LoVo (cell line): ENCODE measurements at regions not wholly inside any gene's neighbourhood (a gene's known extent, or its start where the extent isn't known, plus 50 kb on each side); places are given as distances from the start of the nearest gene placed in this dataset.
"Not testable (repeated sequence)": the region's sequence is repeated elsewhere in the genome, so short reads cannot be mapped to it uniquely, and the experiment has no call there.

Experiments
- DNase-seq: peaks from one replicate; pipeline ENCODE4 v3.0.0-alpha.2; 2016; ENCODE audit warnings: low spot score

DNA sequence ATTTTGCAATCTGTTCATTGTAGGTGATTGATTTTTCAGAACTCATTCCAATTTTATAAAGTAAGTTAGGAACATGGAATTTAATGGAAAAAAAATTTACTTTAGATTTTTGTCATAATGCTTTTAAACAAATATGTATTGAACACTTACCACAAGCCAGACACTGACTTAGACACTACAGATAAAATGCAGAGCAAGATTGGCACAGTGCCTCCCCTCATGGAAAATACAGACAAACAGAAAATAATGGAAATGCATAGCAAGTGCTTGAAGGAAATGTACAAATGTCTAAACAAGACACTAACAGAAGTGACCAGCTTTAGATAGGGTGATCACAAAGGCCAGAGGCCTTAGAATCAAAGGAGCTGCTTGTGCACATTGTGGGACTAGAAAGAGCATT is 260.5 kb upstream of the ADGRL2 start:
- DNase-seq = no peak

DNA sequence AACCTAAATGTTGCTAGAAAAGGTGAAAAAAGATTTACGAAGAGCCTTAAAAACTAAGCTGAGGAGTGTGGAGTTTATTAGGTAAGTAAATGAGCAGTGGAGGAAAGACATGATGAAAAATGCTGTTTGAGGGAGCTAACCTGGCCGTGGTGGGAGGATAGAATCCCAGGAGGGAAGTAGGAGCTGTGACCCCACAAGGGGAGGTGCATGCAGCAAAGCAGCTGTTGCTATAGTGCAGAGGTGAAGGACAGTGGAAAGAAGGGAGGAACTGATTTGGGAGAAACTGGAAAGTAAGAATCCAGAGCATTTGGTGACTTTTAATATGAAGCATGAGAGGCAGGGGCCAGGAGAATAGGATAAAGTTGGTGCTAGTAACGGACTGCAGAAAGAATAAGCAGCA is 271.7 kb upstream of the ADGRL2 start:
- DNase-seq = no peak

DNA sequence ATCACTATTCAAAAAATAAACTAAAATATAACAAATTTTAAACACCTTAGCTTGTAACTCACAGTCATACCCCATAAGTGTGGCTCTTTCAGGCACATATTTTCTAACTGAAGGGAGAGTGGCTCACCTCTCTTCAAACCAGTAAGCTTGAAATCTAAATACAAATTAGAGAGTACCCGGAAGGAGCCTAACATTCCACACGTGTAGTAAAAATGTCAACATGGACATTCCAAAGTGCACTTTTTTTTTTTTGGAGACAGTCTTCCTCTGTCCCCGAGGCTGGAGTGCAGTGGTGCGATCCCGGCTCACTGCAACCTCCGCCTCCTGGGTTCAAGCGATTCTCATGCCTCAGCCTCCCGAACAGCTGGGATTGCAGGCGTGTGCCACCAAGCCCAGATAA is 275.6 kb upstream of the ADGRL2 start:
- DNase-seq = no peak

DNA sequence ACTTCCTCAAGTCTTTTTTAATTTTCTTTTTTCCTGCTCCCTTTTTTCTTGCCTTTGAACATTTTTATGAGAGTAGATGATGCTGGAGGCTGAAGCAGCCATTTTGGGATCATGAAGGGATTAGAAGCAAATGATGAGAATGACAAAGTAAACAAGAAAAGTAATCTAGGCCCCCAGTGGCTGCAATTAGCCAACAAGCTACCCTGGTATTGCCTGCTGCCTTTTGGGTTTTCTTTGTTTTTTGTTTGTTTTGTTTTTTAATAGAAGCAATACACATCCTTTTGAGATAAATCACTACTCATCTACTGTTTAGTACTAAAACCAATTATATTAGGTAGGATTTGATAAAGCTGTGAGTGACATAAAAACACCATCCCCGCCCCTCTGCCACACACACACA is 280.7 kb upstream of the ADGRL2 start:
- DNase-seq = no peak

DNA sequence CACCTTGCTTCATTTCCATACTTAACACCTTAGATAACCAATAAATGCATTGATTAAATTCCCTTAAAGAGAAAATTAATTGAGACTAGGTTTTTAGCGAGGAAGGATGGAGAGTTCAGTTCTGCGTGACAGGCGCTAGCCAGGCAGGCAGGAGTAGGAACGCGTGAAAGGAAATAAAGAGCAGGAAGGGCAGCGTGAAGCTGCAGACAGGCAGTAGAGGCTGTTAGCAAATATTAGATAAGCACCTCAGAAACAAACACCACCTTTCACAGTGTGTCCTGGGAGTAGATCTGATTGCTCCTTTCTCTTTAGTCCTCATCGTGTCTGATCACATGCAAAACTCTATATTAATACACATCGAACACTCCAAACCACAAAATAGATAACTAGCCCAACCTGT is 282.7 kb upstream of the ADGRL2 start:
- DNase-seq = no peak

DNA sequence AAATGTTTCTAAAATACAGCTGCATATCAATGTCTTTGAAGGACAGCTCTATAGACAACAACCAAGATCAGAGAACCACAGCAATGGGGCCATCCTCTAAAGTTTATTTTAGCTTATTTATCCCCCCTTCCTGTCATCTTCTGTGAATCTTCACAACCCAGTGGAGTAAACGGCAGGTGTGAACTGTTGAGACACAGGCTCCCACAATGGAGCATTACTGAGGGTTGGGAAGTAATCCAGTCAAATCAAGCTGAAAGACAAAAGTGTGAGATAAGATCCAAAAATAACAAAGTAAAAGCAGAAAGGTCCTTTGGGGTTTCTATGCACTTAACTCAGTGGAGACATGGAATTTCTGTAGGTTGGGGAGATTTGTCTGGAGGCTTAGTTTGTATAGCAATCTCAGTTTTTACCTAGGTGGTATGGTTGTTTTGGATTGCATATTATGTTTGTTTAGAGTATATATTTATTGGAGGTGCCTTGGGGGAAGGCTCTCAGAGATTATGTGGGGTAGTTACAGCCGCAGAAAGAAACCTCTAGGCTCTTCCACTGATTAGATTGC is 286.9 kb upstream of the ADGRL2 start:
- DNase-seq = no peak

DNA sequence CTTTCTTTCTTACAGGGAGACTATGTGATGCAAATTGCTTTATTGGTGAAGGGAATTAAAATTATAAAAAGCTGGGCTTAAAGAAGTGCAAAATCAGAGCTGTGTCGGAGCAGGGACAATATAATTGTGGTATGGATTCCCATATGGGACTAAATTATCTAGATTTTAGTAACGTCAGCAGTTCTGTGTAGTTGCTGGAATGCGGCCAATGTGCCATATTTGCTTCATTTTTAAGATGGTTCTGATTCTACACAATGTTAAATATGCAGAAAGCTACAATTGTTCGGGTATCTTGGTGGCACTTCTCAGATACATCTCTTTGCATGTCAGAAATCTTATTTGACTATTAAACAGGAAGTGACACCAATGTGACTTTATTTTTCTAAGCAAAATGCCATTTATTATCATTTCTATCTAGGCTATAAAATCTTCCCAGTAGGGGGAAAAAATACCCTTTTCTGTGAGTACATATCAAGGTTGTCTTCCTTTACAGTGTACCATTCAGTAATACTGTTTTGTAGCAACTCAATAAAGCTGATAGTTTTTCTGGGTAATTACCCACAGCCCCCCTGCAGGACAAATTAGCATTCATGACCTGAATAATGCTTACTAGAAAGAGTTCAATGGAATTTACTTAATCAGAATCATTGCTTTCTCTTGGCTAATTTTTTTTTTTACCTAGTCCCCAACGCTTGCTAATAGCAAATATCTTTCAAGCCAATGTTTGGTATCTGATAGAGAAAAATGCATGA is 288.3 kb upstream of the ADGRL2 start:
- DNase-seq = no peak

DNA sequence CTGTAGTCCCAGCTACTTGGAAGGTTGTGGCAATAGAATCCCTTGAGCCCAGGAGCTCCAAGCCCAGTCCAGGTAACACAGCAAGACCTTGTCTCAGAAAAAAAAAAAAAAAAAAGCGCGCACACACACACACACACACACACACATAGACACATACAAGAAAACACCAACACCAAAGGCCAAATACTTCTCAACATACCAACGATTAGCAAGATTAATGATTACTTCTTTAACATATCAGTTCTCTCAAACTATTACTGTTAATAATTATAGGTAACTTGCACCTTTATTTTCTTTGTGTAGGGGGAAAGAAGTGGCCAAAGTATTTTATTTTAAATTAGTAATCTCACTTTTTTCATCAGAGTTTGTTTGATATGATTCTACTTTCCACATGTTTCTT is 289.5 kb upstream of the ADGRL2 start:
- DNase-seq = no peak

DNA sequence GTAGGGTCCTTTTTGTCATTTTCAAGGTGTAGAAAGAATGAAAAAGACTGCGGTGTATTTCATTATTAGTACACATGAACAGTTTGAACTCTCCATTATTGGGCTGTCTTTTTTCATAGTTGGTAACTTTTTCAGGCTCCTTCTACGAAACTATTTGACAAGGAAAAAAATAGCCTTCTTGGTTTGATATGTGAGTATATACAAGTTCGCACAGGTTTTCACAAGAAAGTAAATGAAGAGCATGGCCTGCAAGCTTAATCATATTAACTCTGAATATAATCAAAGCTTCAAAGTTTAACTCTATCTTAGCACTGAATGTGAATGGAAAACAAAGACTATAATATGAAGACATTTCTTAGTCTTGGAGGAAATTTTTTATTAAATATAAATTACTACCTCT is 290.0 kb upstream of the ADGRL2 start:
- DNase-seq = no peak

DNA sequence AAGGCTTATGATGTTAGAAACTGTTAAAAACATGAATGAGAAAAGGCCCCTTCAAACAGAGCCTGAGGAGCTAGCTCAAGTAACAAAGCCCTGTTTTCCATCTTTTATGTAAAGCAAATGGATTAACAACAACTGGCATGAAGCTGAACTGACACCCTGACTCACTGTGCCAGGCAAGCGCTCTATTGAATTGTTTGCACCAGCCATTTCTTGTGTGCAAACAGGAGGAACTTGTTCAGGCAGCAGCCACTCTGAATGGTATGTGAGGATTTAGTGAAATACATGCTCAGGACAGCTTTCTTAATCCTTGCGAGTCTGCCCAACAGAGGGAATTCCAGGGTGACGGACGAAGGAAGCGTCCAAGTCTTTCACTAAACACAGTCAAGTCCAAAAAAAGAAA is 291.1 kb upstream of the ADGRL2 start:
- no peak for DNase-seq

DNA sequence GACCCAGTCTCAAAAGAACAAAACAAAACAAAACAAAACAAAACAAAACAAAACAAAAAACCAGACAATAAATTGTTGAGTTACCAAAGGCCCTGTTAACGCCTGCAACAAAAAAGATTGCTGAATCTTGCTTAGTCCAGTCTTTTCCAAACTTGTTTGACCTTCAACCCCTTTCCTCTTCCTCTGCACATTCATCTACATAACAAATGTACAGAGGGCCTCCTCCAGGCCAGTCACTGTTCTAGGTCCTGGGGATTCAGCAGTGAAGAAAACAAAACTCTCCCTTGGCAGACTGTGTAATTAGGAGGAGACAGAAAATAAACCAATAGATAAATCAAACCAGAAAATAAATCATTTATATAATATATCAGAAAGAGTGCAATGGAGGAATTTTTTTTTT is 294.0 kb upstream of the ADGRL2 start:
- DNase-seq = no peak

DNA sequence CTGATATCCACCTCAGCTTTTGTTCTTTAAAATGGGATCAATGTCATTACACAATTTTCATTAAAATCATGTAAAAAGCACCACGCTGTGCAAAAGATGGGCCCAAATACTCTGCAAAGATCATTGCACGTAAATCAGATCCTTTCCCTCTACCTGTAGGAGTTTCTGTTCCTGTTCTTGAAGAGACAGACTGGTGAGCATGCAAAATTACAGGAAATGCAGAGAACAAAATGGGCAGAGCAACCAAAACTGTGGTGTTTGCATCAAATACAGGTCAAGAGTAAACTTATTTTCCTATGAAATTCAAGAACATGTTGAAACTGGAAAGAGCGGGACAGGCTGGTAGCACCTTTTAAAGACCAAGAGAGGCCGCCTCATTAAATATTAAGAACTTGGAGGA is 294.9 kb upstream of the ADGRL2 start:
- DNase-seq = no peak

DNA sequence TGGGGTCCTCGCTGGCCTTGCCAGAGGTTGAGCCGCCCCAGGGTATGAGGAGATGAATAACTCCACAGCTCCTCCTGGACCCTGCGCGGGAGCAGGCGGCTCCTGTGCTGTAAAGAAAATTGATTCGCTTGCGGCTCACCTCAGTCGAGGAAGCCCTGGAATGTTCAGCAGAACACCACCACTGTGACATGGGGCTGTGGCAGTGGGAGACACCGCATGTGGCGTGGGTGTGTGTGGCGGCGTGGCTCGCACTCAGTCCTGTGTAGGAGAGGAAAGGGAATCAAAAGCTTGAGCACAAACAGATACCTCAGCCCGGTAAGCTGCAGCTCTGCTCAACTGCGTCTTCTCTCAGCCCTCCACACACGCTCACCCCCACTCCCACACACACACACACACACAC is 295.9 kb upstream of the ADGRL2 start:
- DNase-seq = not testable (repeated sequence)

DNA sequence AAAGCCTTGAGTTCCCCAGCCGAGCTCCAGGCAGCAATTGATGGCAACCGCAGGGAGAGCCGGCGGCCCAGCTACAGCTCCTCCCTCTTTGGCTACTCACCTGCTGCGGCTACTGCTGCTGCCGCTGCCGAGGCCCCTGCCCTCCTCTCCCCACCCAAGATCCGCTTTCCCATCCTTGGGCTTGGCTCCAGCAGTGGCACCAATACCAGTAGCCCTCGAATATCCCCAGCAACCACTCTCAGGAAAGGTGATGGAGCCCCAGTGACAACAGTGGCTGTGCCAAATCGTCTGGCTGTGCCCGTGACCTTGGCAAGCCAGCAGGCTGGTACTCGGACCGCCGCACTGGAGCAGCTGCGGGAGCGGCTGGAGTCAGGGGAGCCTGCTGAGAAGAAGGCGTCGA is 298.0 kb upstream of the ADGRL2 start:
- not testable (repeated sequence) for DNase-seq

DNA sequence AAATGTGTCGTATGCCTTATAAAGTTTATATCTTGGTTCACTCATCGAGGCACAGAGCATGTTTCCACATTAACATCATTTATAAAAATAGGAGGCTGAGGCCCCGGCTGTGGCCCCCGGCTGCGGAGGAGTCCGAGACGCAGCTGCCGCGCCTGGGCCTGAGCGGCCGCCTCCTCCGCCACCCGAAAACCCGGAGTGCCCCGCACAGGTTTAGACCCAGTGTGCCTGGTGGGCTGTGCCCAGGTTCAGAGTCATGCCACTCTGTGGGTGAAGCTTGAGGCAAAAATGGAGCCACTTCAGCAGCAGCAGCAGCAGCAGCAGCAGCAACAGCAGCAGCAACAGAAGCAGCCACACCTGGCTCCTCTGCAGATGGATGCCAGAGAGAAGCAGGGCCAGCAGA is 299.2 kb upstream of the ADGRL2 start:
- DNase-seq = not testable (repeated sequence)

DNA sequence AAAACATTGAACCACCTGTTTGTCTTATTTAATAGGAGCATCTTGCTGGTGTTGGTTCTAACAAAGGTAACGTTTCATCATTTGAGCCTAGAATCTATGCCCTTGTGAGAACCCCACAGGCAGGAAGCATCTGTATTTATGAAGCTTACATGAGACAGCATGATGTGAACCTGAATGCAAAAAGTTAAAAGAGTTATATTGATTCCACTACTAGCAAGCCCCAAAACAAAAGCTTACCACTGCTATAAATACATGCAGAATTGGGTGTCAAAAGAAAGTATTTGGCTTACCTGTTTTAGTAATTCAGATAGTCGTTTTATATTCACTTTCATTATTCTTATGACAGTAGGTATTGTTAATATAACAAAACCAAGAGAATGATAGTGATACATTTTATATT is 301.2 kb upstream of the ADGRL2 start:
- no peak for DNase-seq

DNA sequence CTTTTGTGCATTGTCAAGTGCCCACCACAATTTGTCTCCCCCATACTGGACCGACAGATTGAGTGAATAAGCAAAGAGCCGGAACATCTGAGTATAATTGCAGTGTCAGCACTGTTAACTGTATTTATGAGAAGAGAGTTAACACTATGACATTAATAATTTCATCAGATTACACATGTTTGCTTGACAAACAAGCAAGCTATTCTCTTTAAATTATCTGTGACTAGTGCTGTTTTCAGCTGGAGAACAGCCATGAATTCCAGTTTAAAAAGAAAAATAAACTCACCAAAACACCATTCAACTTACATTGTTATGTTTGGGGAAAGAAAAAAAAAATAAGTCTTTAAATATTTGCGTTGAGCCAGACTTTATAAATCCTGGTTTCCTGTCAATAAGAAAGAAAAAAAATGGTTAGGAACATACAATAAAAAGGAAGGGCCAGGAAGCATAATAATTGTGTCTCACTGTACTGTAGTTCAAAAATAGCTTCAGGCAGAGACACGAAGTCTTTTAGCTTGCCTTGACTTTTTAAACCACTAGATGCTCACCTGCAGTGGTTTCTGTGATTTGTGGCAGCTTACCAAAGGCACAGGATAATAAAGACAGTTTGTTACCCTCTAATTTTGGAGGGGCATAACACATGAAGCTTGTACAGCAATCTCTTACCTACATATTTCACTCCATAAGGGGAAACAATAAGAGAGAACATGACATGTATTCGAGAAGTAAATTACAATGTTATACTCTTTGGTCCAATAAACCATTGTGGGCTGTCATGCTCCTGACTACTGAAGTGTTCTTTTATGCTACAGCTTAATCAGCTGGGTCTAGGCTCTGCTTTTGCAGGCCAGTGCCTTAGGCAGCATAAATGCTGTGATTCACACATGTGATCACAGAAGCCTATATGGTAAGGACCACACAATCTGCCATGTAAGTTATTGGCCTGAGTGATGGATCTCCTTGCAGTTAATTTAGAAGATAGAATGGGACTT is 302.0 kb upstream of the ADGRL2 start:
- DNase-seq = no peak

DNA sequence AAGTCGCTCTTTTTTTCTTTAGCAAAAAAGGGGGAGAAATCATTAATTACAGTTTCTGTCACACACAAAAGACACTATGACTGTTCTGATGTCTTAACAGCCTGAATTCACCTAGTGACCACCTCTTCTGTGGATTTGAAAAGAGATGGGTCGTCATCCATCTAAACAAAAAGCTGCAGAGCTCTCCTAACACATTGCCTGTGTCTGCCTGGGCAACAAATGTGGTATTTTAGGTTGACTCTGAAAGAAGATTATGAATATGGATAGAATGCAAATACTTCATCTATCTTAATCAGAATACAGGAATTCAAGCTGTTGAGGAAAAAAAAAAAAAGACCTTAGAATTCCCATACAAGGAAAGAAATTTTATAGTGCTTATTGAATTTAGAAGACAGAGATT is 304.4 kb upstream of the ADGRL2 start:
- no peak for DNase-seq

DNA sequence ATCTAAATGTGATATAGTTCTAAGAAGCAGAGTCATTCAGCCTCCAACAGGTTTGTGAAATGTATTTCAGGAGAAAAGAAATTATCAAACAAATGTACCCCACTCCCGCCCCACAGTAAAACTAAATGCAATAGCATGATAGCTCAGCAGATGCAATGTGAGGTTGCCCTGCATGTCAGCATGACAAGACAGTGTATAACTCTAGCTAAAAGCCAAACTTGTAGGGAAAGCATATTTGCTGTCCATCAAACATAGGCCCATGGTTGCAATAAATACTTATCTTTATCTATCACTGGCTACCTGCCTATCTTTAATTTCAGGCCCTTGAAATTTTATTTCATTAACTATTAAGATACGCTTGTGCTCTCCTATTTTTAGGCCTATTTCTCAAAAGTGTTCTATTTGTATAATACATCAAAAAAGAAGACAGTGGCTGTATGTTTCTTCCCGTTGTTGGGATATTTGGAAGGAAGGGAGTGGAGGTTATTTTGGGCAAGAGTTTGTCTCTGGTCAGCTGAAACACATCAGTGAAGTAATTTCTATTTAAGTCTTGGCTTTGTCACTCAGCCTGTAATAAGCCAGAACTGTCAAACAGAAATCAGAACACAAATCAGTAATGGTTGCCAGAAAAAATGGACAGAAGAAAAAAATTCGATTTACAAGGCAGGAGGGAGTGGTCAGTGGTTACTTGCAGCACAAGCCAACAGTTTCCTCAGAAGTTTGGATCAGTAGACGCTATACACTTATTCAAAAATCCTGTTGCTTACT is 307.4 kb upstream of the ADGRL2 start:
- no peak for DNase-seq

DNA sequence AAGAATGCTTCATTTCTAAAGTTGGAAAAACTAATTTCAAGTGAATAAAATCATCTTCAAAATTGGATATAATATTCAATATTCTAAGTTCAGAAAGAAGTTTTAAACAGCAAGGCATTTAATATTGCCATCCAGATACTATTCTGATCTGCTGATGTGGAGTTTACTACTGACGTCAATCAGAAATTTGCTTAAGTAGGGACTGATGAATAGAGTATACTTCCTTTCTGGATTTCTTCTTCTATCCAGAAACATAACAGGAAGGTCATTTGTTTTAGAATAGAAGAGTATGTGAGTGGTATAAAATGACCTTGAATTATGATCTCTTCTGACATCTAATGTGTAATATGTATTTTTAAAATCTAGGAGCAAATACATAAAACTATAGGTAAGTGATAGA is 308.1 kb upstream of the ADGRL2 start:
- no peak for DNase-seq

DNA sequence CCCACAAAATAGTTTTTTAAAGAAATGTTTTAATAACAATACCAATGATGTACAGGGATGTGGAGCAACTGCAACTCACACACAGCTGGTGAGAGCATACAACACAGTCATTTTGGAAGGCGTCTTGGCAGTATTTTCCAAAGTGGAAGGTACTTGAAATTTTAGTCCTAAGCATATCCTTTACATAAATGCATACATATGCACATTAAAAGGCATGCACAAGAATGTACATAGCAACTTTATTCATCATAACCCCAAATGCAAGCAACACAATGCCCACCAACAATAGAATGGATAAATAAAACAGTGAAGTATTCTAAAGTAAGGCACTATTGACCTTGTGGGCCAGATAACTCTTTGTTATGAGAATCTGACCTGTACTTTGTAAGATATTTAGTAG is 310.1 kb upstream of the ADGRL2 start:
- no peak for DNase-seq

DNA sequence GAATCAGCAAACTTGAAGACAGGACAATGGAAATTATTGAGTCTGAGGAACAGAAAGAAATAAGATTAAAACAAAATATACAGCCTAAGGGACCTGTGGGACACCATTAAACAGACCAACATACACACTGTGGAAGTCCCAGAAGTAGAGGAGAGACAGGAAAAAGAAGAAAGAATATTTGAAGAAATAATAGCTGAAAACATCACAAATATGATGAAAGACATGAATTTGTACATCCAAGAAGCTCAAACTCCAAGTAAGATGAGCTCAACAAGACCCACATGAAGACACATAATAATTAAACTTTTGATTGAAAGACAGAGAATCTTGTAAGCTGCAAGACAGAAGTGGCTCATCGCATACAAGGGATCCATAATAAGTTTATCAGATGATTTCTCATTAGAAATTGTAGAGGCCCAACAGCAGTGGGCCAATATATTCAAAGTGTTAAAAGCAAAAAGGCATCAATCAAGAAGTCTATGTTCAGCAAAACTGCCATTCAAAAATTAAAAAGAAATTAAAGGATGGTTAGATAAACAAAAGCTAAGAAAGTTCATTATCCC is 311.3 kb upstream of the ADGRL2 start:
- DNase-seq = no peak
